HepG2 (cell line): ENCODE measurements at regions not wholly inside any gene's neighbourhood (a gene's known extent, or its start where the extent isn't known, plus 50 kb on each side); places are given as distances from the start of the nearest gene placed in this dataset.

Experiments
- RXRA ChIP-seq: sonication (generic); formaldehyde crosslinking; IDR thresholded peaks from 2 replicates; pipeline ENCODE4 v1.5.1; 2020; ENCODE audit warnings: missing genetic modification reagents
- SMARCE1 ChIP-seq: fragments of 450-650 bp; IDR thresholded peaks from 2 replicates; pipeline ENCODE4 v1.6.1; 2017; ENCODE audit warnings: borderline replicate concordance
- TBX2 ChIP-seq: sonication (generic); formaldehyde crosslinking; IDR thresholded peaks from 2 replicates; pipeline ENCODE4 v1.5.0; 2020; ENCODE audit warnings: missing genetic modification reagents, mild to moderate bottlenecking, borderline replicate concordance
- YY1 ChIP-seq: IDR thresholded peaks from 2 replicates; pipeline ENCODE4 v1.6.1; 2011; ENCODE audit warnings: low read length, low read depth, moderate library complexity, mild to moderate bottlenecking; ENCODE audit not compliant: insufficient read depth, insufficient replicate concordance

- TF ChIP-seq RXRA (CRISPR knock-in tag) (no peak), SMARCE1 (no peak), TBX2 (CRISPR knock-in tag) (no peak), YY1 (no peak)
Measured at GRCh38 chr7:46468753-46469356, 547.8 kb upstream of the IGFBP3 start.
